Skeletal muscle satellite cell (primary cell): ENCODE measurements at regions not wholly inside any gene's neighbourhood (a gene's known extent, or its start where the extent isn't known, plus 50 kb on each side); places are given as distances from the start of the nearest gene placed in this dataset.
"Not testable (repeated sequence)": the region's sequence is repeated elsewhere in the genome, so short reads cannot be mapped to it uniquely, and the experiment has no call there.

ENCODE experiments used
- H3K27me3 ChIP-seq: 2 replicates; pipeline ENCODE4 v1.7.0; 2013; ENCODE audit warnings: low read length; ENCODE audit not compliant: control insufficient read depth, insufficient read depth
- H3K36me3 ChIP-seq: 2 replicates; pipeline ENCODE4 v1.7.0; 2013; ENCODE audit warnings: mild to moderate bottlenecking, control low read depth, low read length; ENCODE audit not compliant: insufficient read depth
- H3K4me1 ChIP-seq: 2 replicates; pipeline ENCODE4 v1.7.0; 2013; ENCODE audit warnings: low read length; ENCODE audit not compliant: control insufficient read depth, insufficient read depth
- H3K4me2 ChIP-seq: 2 replicates; pipeline ENCODE4 v1.7.0; 2013; ENCODE audit warnings: mild to moderate bottlenecking, low read length
- H3K4me3 ChIP-seq: 2 replicates; pipeline ENCODE4 v1.7.0; 2013; ENCODE audit warnings: low read length
- H3K9ac ChIP-seq: 2 replicates; pipeline ENCODE4 v1.7.0; 2013; ENCODE audit warnings: mild to moderate bottlenecking, low read depth, low read length, moderate library complexity
- H3K9me3 ChIP-seq: replicated peaks from 2 replicates; pipeline ENCODE4 v1.7.0; 2013; ENCODE audit warnings: mild to moderate bottlenecking, control low read depth, low read length

GRCh38 chr1:113307771-113308445 lies 82.4 kb upstream of the MAGI3 start:
- Histone ChIP-seq H3K4me1 (no peaks in the 10 kb centered on the region), H3K9ac (no peak overlapping the region), H3K4me3 (no peak overlapping the region), H3K4me2 (no peak overlapping the region), H3K27me3 (peaks cover 2% of the 10 kb centered on the region), H3K9me3 (no peaks in the 10 kb centered on the region), H3K36me3 (no peaks in the 10 kb centered on the region)

DNA sequence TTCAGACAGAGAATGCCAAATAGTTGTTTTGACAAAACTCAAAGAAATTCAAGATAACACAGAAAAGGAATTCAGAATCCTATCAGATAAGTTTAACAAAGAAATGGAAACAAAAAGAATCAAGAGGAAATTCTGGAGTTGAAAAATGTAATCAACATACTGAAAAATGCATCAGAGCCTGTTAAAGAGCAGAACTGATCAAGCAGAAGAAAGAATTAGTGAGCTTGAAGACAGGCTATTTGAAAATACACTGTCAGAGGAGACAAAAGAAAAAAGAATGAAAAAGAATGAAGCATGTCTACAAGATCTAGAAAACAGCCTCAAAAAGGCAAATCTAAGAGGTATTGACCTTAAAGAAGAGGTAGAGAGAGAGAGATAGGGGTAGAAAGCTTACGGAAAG lies 77.7 kb upstream of the MAGI3 start:
- not testable (repeated sequence) for H3K9ac ChIP-seq, H3K9me3 ChIP-seq, H3K4me1 ChIP-seq, H3K4me3 ChIP-seq, H3K27me3 ChIP-seq, H3K36me3 ChIP-seq, H3K4me2 ChIP-seq

DNA sequence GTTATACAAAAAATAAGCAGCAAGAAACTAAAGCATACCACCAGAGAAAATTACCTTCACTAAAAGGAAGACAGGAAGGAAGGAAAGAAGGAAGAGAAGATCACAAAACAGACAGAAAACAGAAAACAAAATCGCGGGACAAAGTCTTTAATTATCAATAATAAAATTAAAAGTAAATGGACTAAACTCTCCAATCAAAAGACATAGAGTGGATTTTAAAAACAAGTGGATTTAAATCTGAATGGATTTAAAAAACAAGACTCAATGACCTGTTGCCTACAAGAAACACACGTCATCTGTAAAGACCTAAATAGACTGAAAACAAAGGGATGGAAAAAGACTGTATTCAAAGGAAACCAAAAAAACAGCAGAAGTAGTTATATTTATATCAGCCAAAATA lies 75.7 kb upstream of the MAGI3 start:
- Histone ChIP-seq H3K9ac (no peak overlapping the region), H3K4me1 (no peaks in the 10 kb centered on the region), H3K9me3 (no peaks in the 10 kb centered on the region), H3K4me2 (no peak overlapping the region), H3K36me3 (no peaks in the 10 kb centered on the region), H3K4me3 (no peak overlapping the region), H3K27me3 (no peaks in the 10 kb centered on the region)

DNA sequence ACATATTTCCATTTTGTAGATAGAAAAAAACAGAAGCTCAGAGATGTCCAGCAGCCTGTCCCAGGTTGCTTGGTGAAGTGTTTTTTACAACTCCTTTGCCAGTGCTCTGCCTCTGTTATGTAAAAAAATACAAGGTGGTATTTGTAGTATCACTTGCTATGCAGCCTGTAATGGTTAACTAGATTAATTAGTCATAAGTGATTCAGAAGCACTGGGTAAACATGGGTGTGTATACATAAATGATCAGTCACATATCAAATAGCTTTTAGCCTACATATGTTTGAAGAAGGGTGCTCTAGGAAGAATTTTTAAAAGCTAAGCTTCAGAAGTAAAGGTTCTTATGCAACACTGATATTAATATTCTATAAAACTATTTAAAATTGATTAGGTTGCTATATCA lies 70.0 kb upstream of the MAGI3 start:
- H3K36me3 ChIP-seq = no peaks in the 10 kb centered on the region
- H3K4me1 ChIP-seq = no peaks in the 10 kb centered on the region
- H3K9me3 ChIP-seq = no peaks in the 10 kb centered on the region
- no peak overlapping the region for H3K4me3 ChIP-seq
- no peaks in the 10 kb centered on the region for H3K27me3 ChIP-seq
- no peak overlapping the region for H3K4me2 ChIP-seq
- H3K9ac ChIP-seq = no peak overlapping the region

DNA sequence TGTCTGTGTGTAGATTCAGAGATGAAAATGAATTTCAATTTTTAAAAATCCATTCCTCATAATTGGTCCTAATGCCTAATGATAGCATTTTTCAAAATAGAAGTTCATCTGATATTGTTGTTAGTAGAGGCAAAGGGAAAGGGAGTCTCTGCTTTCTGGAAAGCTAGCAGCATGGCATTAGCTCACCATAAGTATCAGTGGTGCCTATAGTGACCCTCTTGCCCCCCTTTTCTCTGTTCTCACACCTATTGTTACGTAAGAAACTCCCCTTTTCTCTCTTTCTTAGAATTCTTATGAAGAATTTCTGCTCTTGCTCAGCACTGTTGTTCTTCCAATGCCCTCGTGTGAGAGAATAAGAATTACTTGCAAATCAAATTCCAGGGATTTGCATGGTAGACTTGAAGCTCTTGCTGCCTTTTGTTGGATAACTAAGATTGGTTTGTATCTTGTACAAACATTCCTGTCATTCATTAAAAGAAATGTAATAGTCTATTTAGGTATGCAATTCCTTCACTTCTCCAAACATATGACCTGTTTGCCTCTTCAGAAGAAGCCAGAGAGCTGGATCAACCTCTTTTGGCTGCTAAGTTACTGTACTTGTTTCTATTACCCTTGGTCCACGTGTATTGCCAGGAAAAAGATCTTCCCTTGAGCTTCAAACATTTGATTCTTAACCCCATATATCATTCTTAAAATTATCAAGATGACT lies 69.2 kb upstream of the MAGI3 start:
- H3K9me3 ChIP-seq = no peaks in the 10 kb centered on the region
- H3K27me3 ChIP-seq = no peaks in the 10 kb centered on the region
- H3K4me2 ChIP-seq = no peak overlapping the region
- H3K36me3 ChIP-seq = no peaks in the 10 kb centered on the region
- no peaks in the 10 kb centered on the region for H3K4me1 ChIP-seq
- no peak overlapping the region for H3K4me3 ChIP-seq
- no peak overlapping the region for H3K9ac ChIP-seq

DNA sequence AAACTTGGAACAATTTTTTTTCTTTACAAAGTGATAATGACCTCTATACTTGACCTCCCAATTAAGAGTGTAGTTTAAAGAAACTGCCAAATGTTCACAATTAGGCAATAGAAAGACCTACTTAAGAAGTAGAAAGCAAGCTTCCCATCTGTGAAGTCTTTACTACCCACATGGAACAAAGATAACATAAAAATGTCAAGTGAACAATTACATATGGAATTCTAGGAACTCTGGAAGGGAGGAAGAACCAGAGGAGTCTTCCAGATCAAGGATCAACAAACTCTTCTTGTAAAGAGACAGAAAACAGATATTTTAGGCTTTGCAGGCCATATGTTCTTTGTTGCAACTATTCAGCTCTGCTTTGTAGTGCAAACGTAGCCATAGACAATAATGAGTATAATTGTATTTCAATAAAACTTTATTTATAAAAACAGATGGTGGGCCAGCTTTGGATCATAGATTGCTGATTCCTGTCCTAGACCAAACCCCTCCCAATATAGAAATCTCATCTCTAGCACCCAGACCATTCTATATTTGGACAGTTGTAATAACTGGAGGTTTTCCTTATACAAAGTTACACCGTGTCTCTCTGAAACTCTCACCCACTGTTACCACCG lies 68.4 kb upstream of the MAGI3 start:
- Histone ChIP-seq H3K36me3 (no peaks in the 10 kb centered on the region), H3K4me1 (no peaks in the 10 kb centered on the region), H3K27me3 (no peaks in the 10 kb centered on the region), H3K4me3 (no peak overlapping the region), H3K9me3 (no peaks in the 10 kb centered on the region), H3K4me2 (no peak overlapping the region), H3K9ac (no peak overlapping the region)

GRCh38 chr1:113322439-113322838 lies 67.9 kb upstream of the MAGI3 start:
- Histone ChIP-seq H3K9me3 (no peaks in the 10 kb centered on the region), H3K4me2 (no peak overlapping the region), H3K4me3 (no peak overlapping the region), H3K36me3 (no peaks in the 10 kb centered on the region), H3K9ac (no peak overlapping the region), H3K4me1 (no peaks in the 10 kb centered on the region), H3K27me3 (no peaks in the 10 kb centered on the region)

DNA sequence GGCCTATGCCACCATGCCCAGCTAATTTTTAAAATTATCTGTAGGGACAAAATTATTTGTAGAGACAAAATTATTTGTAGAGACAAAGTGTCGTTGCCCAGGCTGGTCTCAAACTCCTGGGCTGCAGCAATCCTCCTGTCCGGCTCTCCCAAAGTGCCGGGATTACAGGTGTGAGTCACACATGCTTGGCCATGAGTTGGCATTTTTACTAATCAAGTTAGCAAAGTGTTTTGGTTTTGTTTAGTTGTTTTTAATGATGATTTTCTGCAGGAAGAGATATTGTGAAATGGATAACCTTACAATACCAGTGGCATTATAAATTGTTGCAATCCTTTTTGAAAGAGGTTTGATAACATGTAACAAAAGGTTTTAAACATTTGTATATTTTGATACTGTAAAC lies 65.3 kb upstream of the MAGI3 start:
- no peak overlapping the region for H3K4me2 ChIP-seq
- H3K27me3 ChIP-seq = no peaks in the 10 kb centered on the region
- no peak overlapping the region for H3K4me3 ChIP-seq
- H3K4me1 ChIP-seq = no peaks in the 10 kb centered on the region
- H3K9ac ChIP-seq = no peak overlapping the region
- no peaks in the 10 kb centered on the region for H3K9me3 ChIP-seq
- H3K36me3 ChIP-seq = no peaks in the 10 kb centered on the region

GRCh38 chr1:113326976-113327375 lies 63.3 kb upstream of the MAGI3 start:
- Histone ChIP-seq H3K9ac (no peak overlapping the region), H3K4me1 (no peaks in the 10 kb centered on the region)

DNA sequence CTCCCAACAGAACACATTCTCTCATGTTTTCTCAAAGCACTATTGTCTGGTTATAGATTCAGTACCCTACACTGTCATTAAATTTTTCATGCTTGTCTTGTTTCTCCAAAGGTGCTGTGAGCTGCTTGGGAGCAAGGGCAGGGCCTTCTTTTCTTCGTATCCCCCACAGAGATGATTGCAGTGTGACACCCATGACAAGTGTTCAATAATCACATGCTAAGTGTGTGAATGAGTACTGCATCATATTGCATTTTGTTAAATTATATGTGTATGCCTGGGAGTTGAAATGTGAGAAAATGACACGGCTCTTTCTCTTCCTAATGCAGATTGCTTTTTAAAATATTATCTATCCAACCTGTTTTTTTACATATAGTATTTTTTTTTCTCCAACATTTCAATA lies 57.3 kb upstream of the MAGI3 start:
- Histone ChIP-seq H3K4me2 (no peak overlapping the region), H3K9ac (no peak overlapping the region), H3K36me3 (no peaks in the 10 kb centered on the region), H3K9me3 (no peaks in the 10 kb centered on the region), H3K27me3 (no peaks in the 10 kb centered on the region), H3K4me1 (no peaks in the 10 kb centered on the region), H3K4me3 (no peak overlapping the region)

More at GRCh38 chr1:113326976-113327375, 63.3 kb upstream of the MAGI3 start:
- Histone ChIP-seq H3K36me3 (no peaks in the 10 kb centered on the region), H3K4me2 (no peak overlapping the region), H3K4me3 (no peak overlapping the region), H3K9me3 (no peaks in the 10 kb centered on the region), H3K27me3 (no peaks in the 10 kb centered on the region)

GRCh38 chr1:113340038-113340437 lies 50.3 kb upstream of the MAGI3 start:
- Histone ChIP-seq H3K9ac (no peak overlapping the region), H3K4me2 (no peak overlapping the region), H3K27me3 (peaks cover 4% of the 10 kb centered on the region), H3K9me3 (no peaks in the 10 kb centered on the region), H3K36me3 (no peaks in the 10 kb centered on the region), H3K4me1 (no peaks in the 10 kb centered on the region), H3K4me3 (no peak overlapping the region)
